ENCODE measurements at regions not wholly inside any gene's neighbourhood (a gene's known extent, or its start where the extent isn't known, plus 50 kb on each side); places are given as distances from the start of the nearest gene placed in this dataset.

DNA sequence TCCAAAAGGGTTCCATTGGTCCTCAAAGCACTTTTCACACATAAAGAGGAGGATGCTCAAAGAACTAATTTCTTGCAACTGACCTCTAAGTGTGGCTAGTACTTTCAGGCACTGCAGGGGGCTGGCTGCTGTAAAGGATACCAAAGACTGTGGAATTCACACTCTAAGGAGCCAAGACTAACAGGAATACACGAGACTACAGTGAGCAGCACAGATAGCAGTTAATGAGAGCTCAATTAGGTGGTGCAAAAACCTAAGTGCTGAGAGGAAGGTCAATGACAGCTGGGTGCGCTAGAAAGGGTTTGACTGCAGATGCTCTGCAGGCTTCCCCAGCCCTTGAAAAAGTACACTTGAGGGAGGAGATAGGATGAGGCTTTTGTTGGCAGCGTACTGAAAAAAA, 124.3 kb upstream of the NTM start (continued):
- no peak for TF ChIP-seq ZBTB17 (tag by site-specific recombination; IDR thresholded peaks at IDR 0.05)
- no peak for TF ChIP-seq TCF7L2 (IDR thresholded peaks at IDR 0.05; ENCODE audit: borderline replicate concordance, low read depth, low read length)
- TF ChIP-seq ZNF629 (tag by site-specific recombination; IDR thresholded peaks at IDR 0.05) = no peak
- TF ChIP-seq ZNF121 (tag by site-specific recombination; IDR thresholded peaks at IDR 0.05) = no peak
- TF ChIP-seq ZNF843 (tag by site-specific recombination; IDR thresholded peaks at IDR 0.05) = no peak
- no peak for TF ChIP-seq ZNF274 (IDR thresholded peaks at IDR 0.05; ENCODE audit: low read length)
- TF ChIP-seq ZNF274 (tag by site-specific recombination; IDR thresholded peaks at IDR 0.05; ENCODE audit: borderline replicate concordance) = no peak

DNA sequence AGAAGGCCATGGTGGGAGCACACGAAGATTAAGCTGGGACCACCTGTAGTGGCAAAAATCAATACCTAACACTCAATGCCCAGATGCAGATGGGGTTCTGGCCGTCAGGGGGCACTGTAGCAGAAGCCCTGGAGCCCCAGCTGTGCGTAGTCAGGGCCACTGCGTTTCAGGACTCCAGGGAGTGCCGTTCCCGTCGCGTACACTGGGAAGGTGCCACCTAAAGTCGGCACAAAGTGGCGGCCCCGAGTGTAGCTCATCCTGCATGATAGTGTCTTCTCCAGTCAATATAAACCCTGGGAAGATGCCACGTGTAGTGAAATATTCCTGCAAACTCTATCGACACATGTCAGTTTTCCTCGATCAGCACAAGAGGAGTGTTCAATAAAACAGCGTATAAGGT, 123.8 kb upstream of the NTM start:
- TF ChIP-seq ZNF548 (tag by site-specific recombination; IDR thresholded peaks at IDR 0.05) (no peak), ZNF623 (tag by site-specific recombination; IDR thresholded peaks at IDR 0.05) (no peak), HOXD13 (CRISPR knock-in tag; IDR thresholded peaks at IDR 0.05; ENCODE audit: borderline replicate concordance) (no peak), GLI2 (tag by site-specific recombination; IDR thresholded peaks at IDR 0.05; ENCODE audit: borderline replicate concordance, low read depth) (no peak)
- TF ChIP-seq, protein P1, sequence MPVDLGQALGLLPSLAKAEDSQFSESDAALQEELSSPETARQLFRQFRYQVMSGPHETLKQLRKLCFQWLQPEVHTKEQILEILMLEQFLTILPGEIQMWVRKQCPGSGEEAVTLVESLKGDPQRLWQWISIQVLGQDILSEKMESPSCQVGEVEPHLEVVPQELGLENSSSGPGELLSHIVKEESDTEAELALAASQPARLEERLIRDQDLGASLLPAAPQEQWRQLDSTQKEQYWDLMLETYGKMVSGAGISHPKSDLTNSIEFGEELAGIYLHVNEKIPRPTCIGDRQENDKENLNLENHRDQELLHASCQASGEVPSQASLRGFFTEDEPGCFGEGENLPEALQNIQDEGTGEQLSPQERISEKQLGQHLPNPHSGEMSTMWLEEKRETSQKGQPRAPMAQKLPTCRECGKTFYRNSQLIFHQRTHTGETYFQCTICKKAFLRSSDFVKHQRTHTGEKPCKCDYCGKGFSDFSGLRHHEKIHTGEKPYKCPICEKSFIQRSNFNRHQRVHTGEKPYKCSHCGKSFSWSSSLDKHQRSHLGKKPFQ (tag by site-specific recombination; IDR thresholded peaks at IDR 0.05) = no peak
- ChIA-PET CTCF (interaction anchor here (0.6 to 2.6 kb wide), 16 partner anchors 14 to 1180 kb away, joined by 3 to 14 read pairs (median 4); no protein-coding TSS in a partner anchor), POLR2A (no interaction called here)
- Histone ChIP-seq H3K27ac (ENCODE audit: extremely low read depth, low read depth, low read length) (no peak overlapping the region), H3K9me3 (ENCODE audit: control insufficient read depth, insufficient read depth, low read depth, low read length) (no peaks in the 10 kb centered on the region), H3K36me3 (ENCODE audit: control insufficient read depth in 2 of 2, insufficient read depth in 1 of 2, low read length in 2 of 2) (no peaks in the 10 kb centered on the region), H3K4me1 (ENCODE audit: control insufficient read depth, insufficient read depth, low read length) (no peaks in the 10 kb centered on the region), H3K4me3 (ENCODE audit: low read depth, low read length) (no peak overlapping the region)

DNA sequence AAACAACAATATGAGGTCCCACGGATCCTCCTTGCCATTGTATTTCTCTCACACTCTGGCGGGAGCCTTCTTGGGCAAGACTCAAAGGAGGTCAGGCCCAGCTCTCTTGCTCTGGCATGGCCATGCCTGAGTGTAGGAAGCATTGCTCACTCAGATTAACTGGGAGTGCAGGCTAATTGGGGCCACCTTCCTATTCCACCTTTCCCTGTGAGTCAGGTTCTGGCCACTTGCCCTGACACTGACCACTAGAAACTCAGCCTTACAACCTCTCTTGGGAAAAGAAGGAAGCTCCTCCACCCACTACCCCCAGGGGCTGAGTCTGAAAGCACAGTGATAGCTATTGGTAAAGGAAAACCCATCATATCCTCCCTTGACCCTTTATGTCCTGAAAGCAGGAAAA, 121.8 kb upstream of the NTM start:
- CTCF ChIA-PET = interaction anchor here (2.6 kb wide), 1 partner anchor 263 kb away, joined by 14 read pairs; no protein-coding TSS in a partner anchor
- no peak for TF ChIP-seq ZNF138 (tag by site-specific recombination; IDR thresholded peaks at IDR 0.05; ENCODE audit: borderline replicate concordance)
- TF ChIP-seq ZNF157 (tag by site-specific recombination; IDR thresholded peaks at IDR 0.05) = no peak
- TF ChIP-seq ZNF510 (tag by site-specific recombination; IDR thresholded peaks at IDR 0.05; ENCODE audit: insufficient replicate concordance) = no peak
- TF ChIP-seq, protein P2, sequence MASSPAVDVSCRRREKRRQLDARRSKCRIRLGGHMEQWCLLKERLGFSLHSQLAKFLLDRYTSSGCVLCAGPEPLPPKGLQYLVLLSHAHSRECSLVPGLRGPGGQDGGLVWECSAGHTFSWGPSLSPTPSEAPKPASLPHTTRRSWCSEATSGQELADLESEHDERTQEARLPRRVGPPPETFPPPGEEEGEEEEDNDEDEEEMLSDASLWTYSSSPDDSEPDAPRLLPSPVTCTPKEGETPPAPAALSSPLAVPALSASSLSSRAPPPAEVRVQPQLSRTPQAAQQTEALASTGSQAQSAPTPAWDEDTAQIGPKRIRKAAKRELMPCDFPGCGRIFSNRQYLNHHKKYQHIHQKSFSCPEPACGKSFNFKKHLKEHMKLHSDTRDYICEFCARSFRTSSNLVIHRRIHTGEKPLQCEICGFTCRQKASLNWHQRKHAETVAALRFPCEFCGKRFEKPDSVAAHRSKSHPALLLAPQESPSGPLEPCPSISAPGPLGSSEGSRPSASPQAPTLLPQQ (tag by site-specific recombination; IDR thresholded peaks at IDR 0.05) = no peak
- no peak for TF ChIP-seq SALL2 (tag by site-specific recombination; IDR thresholded peaks at IDR 0.05; ENCODE audit: borderline replicate concordance)
- no peak for TF ChIP-seq ZSCAN23 (tag by site-specific recombination; IDR thresholded peaks at IDR 0.05)
- TF ChIP-seq KLF1 (tag by site-specific recombination; IDR thresholded peaks at IDR 0.05) = no peak
- no peak for TF ChIP-seq MEIS1 (CRISPR knock-in tag; IDR thresholded peaks at IDR 0.05; ENCODE audit: borderline replicate concordance)
- no peak for TF ChIP-seq MYNN (tag by site-specific recombination; IDR thresholded peaks at IDR 0.05; ENCODE audit: borderline replicate concordance)
- TF ChIP-seq, protein P3, sequence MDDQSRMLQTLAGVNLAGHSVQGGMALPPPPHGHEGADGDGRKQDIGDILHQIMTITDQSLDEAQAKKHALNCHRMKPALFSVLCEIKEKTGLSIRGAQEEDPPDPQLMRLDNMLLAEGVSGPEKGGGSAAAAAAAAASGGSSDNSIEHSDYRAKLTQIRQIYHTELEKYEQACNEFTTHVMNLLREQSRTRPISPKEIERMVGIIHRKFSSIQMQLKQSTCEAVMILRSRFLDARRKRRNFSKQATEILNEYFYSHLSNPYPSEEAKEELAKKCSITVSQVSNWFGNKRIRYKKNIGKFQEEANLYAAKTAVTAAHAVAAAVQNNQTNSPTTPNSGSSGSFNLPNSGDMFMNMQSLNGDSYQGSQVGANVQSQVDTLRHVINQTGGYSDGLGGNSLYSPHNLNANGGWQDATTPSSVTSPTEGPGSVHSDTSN (CRISPR knock-in tag; IDR thresholded peaks at IDR 0.05) = no peak
- no peak for TF ChIP-seq ZNF701 (tag by site-specific recombination; IDR thresholded peaks at IDR 0.05)
- no peak for TF ChIP-seq ZNF488 (tag by site-specific recombination; IDR thresholded peaks at IDR 0.05)
- TF ChIP-seq, protein P4, sequence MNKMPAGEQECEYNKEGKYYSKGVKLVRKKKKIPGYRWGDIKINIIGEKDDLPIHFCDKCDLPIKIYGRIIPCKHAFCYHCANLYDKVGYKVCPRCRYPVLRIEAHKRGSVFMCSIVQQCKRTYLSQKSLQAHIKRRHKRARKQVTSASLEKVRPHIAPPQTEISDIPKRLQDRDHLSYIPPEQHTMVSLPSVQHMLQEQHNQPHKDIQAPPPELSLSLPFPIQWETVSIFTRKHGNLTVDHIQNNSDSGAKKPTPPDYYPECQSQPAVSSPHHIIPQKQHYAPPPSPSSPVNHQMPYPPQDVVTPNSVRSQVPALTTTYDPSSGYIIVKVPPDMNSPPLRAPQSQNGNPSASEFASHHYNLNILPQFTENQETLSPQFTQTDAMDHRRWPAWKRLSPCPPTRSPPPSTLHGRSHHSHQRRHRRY (tag by site-specific recombination; IDR thresholded peaks at IDR 0.05) = no peak
- TF ChIP-seq, protein P5, sequence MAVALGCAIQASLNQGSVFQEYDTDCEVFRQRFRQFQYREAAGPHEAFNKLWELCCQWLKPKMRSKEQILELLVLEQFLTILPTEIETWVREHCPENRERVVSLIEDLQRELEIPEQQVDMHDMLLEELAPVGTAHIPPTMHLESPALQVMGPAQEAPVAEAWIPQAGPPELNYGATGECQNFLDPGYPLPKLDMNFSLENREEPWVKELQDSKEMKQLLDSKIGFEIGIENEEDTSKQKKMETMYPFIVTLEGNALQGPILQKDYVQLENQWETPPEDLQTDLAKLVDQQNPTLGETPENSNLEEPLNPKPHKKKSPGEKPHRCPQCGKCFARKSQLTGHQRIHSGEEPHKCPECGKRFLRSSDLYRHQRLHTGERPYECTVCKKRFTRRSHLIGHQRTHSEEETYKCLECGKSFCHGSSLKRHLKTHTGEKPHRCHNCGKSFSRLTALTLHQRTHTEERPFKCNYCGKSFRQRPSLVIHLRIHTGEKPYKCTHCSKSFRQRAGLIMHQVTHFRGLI (tag by site-specific recombination; IDR thresholded peaks at IDR 0.05) = no peak
- TF ChIP-seq TCF7L2 (IDR thresholded peaks at IDR 0.05; ENCODE audit: borderline replicate concordance, low read depth, low read length) = no peak
- TF ChIP-seq ZNF561 (tag by site-specific recombination; IDR thresholded peaks at IDR 0.05; ENCODE audit: borderline replicate concordance) = no peak

More for the DNA sequence above, 121.8 kb upstream of the NTM start:
- no peaks in the 10 kb centered on the region for H3K36me3 ChIP-seq (ENCODE audit: control insufficient read depth in 2 of 2, insufficient read depth in 1 of 2, low read length in 2 of 2)
- H3K27ac ChIP-seq (ENCODE audit: extremely low read depth, low read depth, low read length) = no peak overlapping the region
- H3K4me3 ChIP-seq (ENCODE audit: low read depth, low read length) = no peak overlapping the region
- no peaks in the 10 kb centered on the region; the same call in 1 of the 2 replicates for H3K4me1 ChIP-seq (ENCODE audit: control insufficient read depth, insufficient read depth, low read length)
- no peaks in the 10 kb centered on the region for H3K9me3 ChIP-seq (ENCODE audit: control insufficient read depth, insufficient read depth, low read depth, low read length)
- POLR2A ChIA-PET = no interaction called here

All from HEK293 (cell line).